HG03039 (cell line): ENCODE measurements at regions not wholly inside any gene's neighbourhood (a gene's known extent, or its start where the extent isn't known, plus 50 kb on each side); places are given as distances from the start of the nearest gene placed in this dataset.
"Not testable (repeated sequence)": the region's sequence is repeated elsewhere in the genome, so short reads cannot be mapped to it uniquely, and the experiment has no call there.

Experiments used
- ATAC-seq: cut with Tn5 transposase; IDR thresholded peaks from one replicate; pipeline ENCODE4 v1.9.1; 2021; ENCODE audit warnings: mild to moderate bottlenecking, moderate library complexity; ENCODE audit not compliant: unreplicated experiment

DNA sequence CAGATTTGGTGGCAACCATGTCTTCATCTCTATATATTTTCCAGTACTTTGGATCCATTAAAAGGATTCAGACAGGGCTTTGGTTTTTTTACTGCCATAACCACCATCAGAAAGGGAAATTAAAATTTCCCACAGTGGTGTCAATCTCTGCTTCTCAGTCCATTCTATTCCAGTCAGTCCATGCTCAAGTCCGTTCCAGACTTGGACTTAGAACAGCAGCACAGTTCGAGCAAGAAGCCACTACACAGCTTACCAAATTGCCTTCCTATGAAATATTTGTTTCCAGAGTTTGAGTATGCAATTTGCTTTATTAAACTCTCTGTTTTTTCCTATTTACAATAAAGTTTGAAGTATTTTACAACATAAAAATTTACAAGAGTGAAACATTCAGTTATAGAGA lies 306.5 kb upstream of the GULP1 start:
- no peak for ATAC-seq

DNA sequence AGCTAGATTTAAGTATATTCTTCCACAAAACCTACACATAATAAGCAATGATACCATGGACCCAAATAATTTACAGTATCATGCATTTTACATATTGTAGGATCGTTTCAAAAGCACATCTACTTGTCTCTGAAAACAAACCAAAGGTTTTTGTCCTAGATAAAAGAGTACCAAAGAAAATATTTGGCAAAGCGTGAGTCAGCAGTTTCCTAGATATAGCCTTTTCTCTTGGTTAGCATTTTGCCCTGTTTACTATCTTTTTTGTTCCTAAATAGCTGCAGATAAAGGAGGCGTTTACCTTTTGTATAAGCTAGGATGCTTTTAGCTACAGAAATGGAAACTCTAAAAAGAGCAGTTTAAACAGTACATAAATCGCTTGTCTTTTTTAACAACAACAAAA lies 305.8 kb upstream of the GULP1 start:
- no peak for ATAC-seq

DNA sequence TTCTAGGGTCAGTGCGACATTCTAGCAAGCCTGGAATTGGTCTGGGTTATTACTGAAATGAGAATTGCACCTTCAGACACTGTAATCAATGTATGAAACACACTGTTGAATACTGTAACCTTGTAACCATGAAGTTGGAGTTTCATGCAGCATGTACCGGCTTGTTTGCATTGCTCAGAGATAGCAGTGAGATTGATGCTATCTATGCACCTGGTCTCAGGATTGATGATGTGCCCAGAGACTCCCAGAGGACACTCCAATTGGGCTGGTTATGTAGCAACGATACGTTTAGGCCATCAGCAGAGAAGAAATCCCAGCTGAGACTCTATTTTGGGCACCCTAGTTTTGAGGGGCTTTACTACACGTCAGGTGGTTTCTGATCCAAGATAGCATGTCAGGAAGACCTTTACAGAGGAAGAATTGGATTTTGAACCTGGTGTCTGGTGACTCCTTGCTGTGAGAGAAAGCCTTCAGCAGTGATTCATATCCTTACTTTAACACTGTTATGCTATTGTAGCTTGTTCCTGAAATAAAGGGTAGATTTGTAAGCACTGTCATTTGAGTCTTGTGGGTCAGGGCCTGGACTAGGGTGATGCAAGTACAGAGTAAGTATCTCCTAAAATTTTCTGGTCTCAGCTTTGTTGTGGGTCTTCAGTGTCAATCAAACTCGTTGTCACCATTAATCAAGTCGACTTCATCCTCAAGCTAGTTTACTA lies 305.1 kb upstream of the GULP1 start:
- ATAC-seq = no peak

DNA sequence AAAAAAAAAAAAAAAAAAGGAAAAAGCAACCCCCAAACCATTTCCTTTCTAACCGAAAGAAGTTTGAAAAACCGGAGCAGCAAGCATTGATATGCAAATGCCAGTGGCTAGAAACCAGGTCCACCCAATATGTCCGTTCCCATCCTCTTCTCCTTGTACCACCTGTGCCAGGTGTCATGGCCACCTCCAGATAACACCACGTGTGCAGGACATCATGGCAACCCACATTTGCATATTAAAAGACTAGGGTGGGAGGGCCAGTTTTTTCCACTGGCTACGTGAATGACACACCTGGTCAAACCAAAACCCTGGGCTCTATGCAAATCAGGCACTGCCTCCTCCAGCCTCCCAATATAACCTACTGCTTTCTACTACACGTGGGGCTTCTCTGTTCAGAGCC lies 303.3 kb upstream of the GULP1 start:
- ATAC-seq = no peak

DNA sequence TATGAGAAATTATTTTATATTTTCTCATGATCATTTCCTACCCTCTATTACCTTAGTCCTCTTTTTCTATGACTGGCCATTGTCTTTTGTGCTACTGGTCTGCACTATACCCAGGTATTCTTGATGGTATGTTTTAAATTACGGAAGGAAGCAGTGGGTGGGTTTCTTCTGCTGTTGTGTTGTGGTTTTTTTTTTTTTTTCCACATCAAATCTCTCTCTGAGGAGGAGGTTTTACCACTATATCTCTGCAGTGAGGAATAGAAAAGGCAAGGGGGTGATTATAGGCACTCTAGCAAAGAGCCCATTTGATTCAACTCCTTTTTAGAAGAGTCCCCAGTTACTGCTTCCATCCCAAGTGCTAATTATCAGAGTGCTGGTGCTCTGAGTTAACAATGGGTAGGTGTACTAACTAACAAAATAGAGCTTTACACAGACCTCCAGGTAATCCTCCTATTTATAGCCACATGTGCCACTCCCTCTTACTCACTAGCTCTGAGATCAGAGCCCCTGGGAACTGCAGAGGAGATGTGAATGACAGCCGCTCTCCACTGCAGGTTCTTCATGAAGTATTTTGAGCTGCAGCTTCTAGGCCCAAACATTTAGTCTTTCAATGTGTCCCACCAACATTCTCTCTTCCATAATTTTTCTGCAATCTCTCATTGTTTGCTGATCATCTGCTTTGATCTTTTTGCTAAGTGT lies 301.6 kb upstream of the GULP1 start:
- ATAC-seq = no peak

DNA sequence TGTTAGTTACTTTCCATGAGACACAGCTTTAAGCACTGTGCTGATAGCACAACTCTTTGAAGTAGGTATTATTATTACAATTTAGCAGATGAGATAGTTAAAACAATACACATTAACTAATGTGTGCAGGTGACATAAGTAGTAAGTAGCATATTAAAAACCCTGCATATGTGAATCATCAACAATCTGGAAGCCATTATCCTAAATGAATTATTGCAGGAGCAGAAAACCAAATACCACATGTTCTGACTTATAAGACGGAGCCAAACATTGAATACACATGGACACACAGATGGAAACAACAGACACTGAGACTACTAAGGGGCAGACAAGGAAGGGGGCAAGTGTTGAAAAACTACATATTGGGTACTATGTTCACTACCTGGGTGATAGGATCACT lies 300.3 kb upstream of the GULP1 start:
- no peak for ATAC-seq

DNA sequence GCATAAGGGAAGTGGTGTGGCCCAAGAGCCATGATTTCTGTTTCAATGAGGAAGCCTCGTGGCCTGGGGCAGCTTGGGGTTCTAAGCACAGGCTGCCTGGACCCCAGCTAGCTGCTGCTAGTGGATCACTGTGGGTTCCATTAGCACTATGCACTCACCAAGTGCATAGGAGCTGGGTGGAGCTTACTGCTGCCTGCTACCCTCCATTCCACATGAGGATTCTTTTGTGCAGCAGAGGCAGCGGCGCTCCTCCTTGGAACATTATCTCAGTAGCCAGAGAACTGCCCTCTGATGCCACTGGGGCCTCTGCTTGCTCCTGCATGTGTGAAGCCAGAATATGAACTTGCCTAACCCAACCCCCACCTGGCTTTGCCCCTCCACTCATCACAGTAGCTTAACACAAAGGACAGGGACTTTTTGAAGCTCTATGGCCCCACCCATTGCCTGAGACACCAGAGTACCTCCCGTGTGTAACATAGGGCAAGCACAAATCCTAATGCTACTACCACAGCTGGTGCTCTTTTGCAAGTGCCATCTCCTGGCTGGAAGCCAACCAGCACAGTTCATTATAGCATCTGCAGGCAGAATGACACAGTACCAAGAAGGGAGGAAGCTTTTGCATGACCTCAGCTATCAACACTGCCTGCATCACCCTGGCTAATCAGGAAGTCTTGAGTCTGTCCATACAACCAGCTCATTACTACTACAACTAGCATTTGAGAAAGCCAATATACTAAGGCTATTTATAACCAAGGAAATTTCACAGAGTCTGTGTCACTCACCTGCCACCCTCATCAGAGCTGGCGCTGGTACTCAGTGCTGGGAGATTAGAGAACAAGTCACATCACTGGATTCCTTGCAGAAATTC lies 297.0 kb upstream of the GULP1 start:
- no peak for ATAC-seq

DNA sequence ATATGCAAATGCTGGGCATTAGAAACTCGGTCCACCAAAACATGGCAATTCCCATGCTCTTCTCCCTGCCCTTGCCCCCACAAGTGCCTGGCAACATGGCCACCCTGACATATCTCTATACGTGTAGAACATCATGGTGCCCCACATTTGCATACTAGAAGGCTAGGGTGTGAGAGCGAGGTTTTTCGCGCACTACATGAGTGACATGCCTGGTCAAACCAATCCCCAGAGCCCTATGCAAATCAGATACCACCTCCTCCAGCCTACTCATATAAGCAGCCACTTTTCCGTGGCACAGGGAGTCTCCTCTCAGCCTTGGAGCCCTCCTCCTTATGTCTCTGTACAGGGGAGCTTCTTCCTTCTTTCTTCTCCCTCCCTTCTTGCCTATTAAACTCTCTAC lies 296.1 kb upstream of the GULP1 start:
- ATAC-seq = no peak

DNA sequence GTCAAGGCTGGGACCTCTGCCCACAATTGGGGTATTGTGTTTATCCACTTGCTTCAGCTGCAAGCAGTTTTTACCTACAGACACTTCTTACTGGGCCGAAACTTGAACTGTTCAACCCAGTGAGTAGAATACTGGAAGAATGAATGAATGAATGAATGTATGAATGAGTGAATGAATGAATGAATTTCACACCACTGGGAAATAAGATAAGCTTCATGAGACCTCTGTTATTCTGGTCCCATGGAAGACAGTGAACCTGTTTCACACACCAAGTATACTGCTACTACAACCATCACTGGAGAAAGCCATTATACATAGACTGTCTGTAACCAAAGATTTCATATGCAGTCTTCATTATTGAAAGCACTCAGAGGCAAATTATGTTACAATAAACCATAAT lies 295.0 kb upstream of the GULP1 start:
- ATAC-seq = no peak

DNA sequence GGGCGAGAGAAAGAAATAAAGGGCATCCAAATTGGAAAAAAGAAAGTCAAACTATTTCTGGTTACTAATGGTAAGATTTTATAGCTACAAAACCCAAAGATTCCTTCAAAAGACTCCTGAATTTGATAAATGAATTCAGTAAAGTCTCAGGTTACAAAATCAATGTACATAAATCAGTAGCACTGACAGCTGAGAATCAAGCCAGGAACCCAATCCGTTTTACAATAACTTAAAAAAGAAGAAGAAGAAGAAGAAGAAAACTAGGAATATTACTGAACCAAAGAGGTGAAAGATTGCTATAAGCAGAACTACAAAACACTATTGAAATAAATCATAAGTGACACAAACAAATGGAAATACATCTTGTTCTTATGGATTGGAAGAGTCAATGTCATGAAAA lies 291.5 kb upstream of the GULP1 start:
- no peak for ATAC-seq

DNA sequence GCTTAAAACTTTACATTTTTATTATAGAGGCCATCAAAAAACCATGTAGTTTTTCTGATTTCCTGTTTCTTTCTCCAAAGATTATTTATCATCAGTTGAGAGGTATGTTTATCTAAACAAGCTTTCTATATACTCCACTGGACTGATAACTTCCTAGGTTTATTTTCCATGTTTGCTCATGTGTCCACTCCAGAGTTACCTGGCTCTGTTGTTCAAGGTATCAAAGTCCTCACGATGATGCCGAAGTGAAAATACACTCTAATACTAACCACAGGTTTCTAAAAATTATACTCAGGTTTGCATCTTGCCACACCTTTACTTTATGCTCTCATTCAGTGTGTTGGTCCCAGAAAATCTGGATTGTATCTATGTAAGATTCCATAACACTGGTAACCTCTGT lies 287.9 kb upstream of the GULP1 start:
- no peak for ATAC-seq

DNA sequence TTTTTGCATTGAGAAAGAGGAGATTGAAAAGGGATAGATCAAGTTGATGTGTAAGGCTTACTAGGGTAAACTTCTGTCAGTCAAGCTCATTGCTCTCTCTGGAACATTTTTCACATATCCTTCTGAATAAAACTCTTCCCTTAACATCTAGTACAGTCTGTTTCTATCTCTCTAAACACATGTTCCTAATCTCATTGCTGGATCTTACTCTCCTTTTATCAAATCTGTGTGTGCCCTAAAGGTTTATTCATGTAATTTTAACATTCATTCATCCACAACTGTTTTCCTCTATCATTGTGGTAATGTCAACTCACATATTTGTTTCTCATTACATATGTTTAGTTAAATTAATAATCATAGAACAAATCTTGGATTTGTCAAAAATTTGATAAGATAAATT lies 277.9 kb upstream of the GULP1 start:
- ATAC-seq = no peak

DNA sequence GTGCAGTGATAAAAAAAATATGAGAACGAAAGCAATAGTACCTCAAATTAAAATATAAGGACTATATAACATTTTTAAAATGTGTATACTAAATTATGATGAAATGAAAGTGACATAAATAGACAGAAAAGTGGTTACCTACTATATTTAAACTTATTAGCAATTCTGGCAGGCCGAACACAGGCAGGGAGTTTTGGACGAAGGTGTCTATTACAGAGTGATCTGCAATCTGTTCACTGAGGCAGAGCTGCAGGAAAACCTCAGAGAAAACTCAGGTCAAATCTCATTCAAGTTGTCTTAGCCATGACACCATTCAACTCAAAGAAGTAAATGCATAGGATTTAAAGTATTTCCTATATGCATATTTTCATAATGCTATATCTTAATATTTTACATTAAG lies 274.8 kb upstream of the GULP1 start:
- ATAC-seq = no peak

DNA sequence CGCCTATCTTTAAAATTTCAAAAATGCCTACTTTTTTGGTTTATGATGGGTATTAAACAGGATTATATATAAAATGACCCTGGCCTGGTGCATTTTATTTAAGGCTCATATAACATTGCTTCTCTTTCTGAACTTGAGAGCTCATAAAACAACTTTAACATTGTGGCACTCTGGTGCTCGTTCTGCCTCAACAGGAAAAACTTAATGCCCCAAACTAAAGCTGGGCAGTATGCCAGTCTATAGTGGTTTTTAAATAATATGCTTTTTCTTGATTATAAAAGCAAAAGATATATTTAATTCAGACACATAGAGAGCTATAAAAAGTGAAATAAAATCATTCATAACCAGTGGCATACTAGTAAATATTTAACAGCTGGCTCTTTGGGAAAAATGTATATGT lies 269.3 kb upstream of the GULP1 start:
- no peak for ATAC-seq

DNA sequence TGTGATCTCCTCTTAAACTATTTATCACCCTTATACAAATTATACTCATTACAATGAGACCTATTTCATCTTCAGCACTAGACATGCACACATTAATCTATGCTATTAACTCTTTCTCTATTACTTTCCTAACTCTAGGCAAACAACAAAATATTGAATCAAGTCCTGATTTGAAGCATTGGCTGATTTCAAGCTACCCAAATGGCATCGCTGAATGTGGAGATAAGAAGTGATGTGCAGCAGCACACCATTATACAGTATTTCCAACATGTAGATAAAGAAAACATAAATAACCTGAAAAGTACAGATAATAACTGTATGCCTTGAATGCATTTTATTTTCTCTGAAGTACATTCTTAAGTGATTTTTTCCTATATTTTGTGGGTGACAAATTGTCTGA lies 268.6 kb upstream of the GULP1 start:
- no peak for ATAC-seq

DNA sequence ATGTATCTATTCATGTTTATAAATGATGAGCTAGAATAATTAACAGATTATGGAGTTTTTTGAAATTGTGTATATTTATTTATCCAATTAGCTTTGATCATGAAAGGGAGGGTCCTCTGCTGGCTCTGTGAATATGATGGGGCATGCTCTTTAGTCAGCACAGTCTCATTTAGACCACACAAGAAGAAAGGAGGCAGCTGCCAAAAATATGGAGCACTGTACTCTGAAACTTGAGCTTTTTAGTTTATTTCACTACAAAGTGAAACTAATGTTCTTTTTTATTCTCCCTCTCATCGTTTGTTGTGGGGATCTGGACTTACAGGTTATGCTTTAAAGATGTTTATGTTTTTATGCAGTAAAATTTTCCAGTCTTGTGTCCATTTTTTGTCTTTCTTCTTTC lies 266.9 kb upstream of the GULP1 start:
- ATAC-seq = no peak

DNA sequence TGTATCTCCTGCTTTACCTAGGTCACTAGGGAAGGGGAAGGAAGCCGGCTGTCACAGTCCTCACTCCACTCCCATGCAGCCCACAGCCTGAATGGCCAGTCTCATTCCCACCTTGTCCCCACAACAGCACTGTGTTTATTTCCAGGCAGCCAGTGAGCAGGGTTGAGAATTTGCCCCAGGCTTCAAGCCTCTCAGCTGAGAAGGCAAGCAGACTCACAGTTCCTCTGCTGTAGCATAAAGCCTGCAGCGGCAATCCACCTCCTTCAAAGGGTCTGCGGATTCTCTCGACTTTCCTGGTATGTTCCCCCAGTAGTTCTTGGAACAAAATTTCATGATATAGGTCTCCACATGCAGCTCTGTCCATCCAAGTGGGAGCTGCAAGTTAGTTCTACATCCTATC lies 262.9 kb upstream of the GULP1 start:
- no peak for ATAC-seq

DNA sequence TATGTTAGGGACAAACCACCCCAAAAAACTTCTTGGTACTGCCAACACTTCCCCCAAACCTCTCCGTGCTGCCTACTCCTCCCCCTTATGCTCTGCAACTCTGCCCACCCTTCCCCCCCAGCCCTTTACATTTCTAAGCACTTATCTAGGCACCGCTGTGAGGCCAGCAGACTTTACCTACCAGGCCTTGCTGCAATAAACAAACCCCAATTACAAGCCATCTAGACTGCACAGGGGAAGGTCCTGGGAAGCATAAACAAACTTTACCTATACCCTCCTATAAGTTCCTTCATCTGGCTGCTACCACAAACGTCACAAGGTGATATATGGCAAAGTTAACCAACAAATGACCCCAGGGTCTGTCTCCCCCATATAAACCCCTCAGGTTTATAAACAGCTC lies 259.4 kb upstream of the GULP1 start:
- ATAC-seq = no peak

DNA sequence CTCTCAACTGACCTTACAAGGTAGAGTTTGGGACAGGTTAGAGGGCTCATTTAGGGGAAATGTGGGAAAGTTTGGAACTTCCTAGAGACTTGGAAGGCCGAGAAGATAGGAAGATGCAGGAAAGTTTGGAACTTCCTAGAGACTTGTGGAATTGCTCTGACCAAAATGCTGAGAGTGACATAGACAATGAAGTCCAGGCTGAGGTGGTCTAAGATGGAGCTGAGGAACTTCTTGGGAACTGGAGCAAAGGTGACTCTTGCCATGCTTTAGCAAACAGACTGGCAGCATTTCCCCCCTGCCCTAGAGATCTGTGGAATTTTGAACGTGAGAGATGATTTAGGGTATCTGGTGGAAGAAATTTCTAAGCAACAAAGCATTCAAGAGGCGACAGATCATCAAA lies 258.9 kb upstream of the GULP1 start:
- ATAC-seq = no peak

DNA sequence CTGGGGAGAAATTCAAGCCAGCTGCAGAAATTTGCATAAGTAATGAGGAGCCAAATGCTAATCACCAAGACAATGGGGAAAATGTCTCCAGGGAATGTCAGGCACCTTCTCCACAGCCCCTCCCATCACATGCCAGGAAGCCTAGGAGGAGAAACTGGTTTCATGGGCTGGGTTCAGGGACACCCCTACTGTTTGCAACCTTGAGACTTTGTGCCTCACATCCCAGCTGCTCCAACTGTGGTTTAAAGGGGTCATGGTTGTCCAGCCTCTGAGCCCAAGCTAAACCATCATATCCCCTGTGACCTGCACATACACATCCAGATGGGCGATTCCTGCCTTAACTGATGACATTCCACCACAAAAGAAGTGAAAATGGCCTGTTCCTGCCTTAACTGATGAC lies 258.4 kb upstream of the GULP1 start:
- not testable (repeated sequence) for ATAC-seq

DNA sequence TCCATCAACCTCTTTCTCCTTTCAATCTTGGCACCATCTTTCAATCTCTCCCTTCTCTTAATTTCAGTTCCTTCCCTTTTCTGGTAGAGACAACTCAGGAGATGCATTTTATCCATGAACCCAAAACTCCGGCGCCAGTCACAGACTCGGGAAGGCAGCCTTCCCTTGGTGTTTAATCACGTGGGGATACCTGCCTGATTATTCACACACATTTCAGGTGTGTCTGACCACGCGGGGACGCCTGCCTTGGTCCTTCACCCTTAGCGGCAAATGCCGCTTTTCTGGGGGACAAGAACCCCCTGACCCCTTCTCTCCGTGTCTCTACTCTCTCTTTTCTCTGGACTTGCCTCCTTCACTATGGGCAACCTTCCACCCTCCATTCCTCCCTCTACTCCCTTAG lies 257.6 kb upstream of the GULP1 start:
- ATAC-seq = not testable (repeated sequence)

DNA sequence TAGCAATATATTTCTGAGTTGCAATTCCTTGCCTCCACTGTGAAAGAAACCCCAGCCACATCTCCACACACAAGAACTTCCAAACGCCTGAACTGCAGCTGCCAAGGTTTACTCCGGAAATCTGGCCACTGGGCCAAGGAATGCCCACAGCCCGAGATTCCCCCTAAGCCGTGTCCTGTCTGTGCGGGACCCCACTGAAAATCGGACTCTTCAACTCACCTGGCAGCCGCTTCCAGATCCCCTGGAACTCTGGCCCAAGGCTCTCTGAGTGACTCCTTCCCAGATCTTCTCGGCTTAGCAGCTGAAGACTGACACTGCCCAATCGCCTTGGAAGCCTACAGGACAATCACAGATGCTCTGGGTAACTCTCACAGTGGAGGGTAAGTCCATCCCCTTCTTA lies 256.3 kb upstream of the GULP1 start:
- not testable (repeated sequence) for ATAC-seq
